ENCODE measurements at regions not wholly inside any gene's neighbourhood (a gene's known extent, or its start where the extent isn't known, plus 50 kb on each side); places are given as distances from the start of the nearest gene placed in this dataset.

GRCh38 chr3:94336046-94336753, 273.3 kb downstream of the NSUN3 start:
- Histone ChIP-seq H2AFZ (ENCODE audit: low read depth, low read length, poor library complexity, severe bottlenecking) (no peak overlapping the region), H3K9me2 (ENCODE audit: insufficient read depth) (no peaks in the 10 kb centered on the region), H3K4me2 (ENCODE audit: low read length) (no peak overlapping the region), H3K4me3 (replicated peaks in 1 of 2; ENCODE audit: low read depth in 1 of 2, low read length in 2 of 2) (no peak overlapping the region), H3K9me3 (ENCODE audit: control insufficient read depth in 1 of 2, insufficient read depth in 1 of 2, low read depth in 1 of 2, low read length in 2 of 2) (no peaks in the 10 kb centered on the region), H3K36me3 (ENCODE audit: control insufficient read depth in 1 of 2, insufficient read depth in 2 of 2, low read length in 2 of 2) (no peaks in the 10 kb centered on the region), H3K27me3 (ENCODE audit: insufficient read depth, low read length) (no peaks in the 10 kb centered on the region), H3K4me1 (ENCODE audit: control insufficient read depth in 1 of 2, insufficient read depth in 2 of 2, low read length in 2 of 2) (no peaks in the 10 kb centered on the region), H3K79me2 (ENCODE audit: insufficient read depth, low read length) (no peaks in the 10 kb centered on the region), H4K20me1 (ENCODE audit: insufficient read depth) (no peaks in the 10 kb centered on the region; the same call in 1 of the 2 replicates), H3K9ac (ENCODE audit: low read length) (no peak overlapping the region), H3K27ac (ENCODE audit: low read depth, low read length) (no peak overlapping the region)
- ATAC-seq (no peak), DNase-seq (ENCODE audit: low read depth, low spot score) (peak; percentile 3)
- no TSS peak for BruUV-seq (replicated peaks)
- ChIA-PET RAD21 (ENCODE audit: low non-redundant PET in 1 of 2, low total read pairs in 2 of 2, uncharacterized antibody in 2 of 2, unreplicated experiment in 2 of 2) (no interaction called here), CTCF (no interaction called here), POLR2A (no interaction called here)
- intact Hi-C loops (cut with micrococcal nuclease) = no loop called here
- TF ChIP-seq, protein P1, sequence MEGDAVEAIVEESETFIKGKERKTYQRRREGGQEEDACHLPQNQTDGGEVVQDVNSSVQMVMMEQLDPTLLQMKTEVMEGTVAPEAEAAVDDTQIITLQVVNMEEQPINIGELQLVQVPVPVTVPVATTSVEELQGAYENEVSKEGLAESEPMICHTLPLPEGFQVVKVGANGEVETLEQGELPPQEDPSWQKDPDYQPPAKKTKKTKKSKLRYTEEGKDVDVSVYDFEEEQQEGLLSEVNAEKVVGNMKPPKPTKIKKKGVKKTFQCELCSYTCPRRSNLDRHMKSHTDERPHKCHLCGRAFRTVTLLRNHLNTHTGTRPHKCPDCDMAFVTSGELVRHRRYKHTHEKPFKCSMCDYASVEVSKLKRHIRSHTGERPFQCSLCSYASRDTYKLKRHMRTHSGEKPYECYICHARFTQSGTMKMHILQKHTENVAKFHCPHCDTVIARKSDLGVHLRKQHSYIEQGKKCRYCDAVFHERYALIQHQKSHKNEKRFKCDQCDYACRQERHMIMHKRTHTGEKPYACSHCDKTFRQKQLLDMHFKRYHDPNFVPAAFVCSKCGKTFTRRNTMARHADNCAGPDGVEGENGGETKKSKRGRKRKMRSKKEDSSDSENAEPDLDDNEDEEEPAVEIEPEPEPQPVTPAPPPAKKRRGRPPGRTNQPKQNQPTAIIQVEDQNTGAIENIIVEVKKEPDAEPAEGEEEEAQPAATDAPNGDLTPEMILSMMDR (IDR thresholded peaks at IDR 0.05 in 2 of 3, conservative IDR thresholded peaks at IDR 0.05 in 1 of 3; ENCODE audit: borderline replicate concordance in 1 of 3, insufficient read depth in 1 of 3, low read depth in 2 of 3, low read length in 2 of 3) = 0 out of 6 replicates have a peak, but pooled peaks of 1 of the 3 experiments have one; percentile 24
- no peak for TF ChIP-seq POLR2AphosphoS5 (IDR thresholded peaks at IDR 0.05; ENCODE audit: low read depth, low read length)

GRCh38 chr3:94345101-94345500, 282.2 kb downstream of the NSUN3 start:
- no peaks in the 10 kb centered on the region for H3K9me2 ChIP-seq (ENCODE audit: insufficient read depth)
- ATAC-seq = no peak
- no peak for TF ChIP-seq POLR2AphosphoS5 (IDR thresholded peaks at IDR 0.05; ENCODE audit: low read depth, low read length)
- no peak for TF ChIP-seq CBX3 (IDR thresholded peaks at IDR 0.05; ENCODE audit: low read depth)
- TF ChIP-seq ATF3 (IDR thresholded peaks at IDR 0.05) = no peak
- TF ChIP-seq EZH2phosphoT487 (IDR thresholded peaks at IDR 0.05; ENCODE audit: borderline replicate concordance) = no peak
- no peak for TF ChIP-seq EGR1 (IDR thresholded peaks at IDR 0.05; ENCODE audit: low read depth)
- no peak for TF ChIP-seq FOSL1 (IDR thresholded peaks at IDR 0.05; ENCODE audit: low read depth)
- TF ChIP-seq SRF (IDR thresholded peaks at IDR 0.05; ENCODE audit: low read depth) = no peak
- TF ChIP-seq POLR2A (IDR thresholded peaks at IDR 0.05; ENCODE audit: borderline replicate concordance, extremely low read depth, insufficient read depth, insufficient read length) = no peak
- no peak for TF ChIP-seq ZBTB33 (IDR thresholded peaks at IDR 0.05; ENCODE audit: extremely low read depth, insufficient replicate concordance, low read length)
- TF ChIP-seq, protein P1 (IDR thresholded peaks at IDR 0.05 in 2 of 3, conservative IDR thresholded peaks at IDR 0.05 in 1 of 3; ENCODE audit: borderline replicate concordance in 1 of 3, insufficient read depth in 1 of 3, low read depth in 2 of 3, low read length in 2 of 3) = no peak
- no peak for TF ChIP-seq SP1 (IDR thresholded peaks at IDR 0.05; ENCODE audit: low read depth)
- no peak for TF ChIP-seq ZNF274 (IDR thresholded peaks at IDR 0.05; ENCODE audit: low read depth, low read length)

More at GRCh38 chr3:94345101-94345500, 282.2 kb downstream of the NSUN3 start:
- Histone ChIP-seq H3K27ac (ENCODE audit: low read depth, low read length) (no peak overlapping the region), H2AFZ (ENCODE audit: low read depth, low read length, poor library complexity, severe bottlenecking) (no peak overlapping the region), H3K36me3 (ENCODE audit: control insufficient read depth in 1 of 2, insufficient read depth in 2 of 2, low read length in 2 of 2) (no peaks in the 10 kb centered on the region), H3K27me3 (ENCODE audit: insufficient read depth, low read length) (no peaks in the 10 kb centered on the region), H3K4me1 (ENCODE audit: control insufficient read depth in 1 of 2, insufficient read depth in 2 of 2, low read length in 2 of 2) (no peaks in the 10 kb centered on the region), H3K4me2 (ENCODE audit: low read length) (no peak overlapping the region), H3K4me3 (replicated peaks in 1 of 2; ENCODE audit: low read depth in 1 of 2, low read length in 2 of 2) (no peak overlapping the region), H3K79me2 (ENCODE audit: insufficient read depth, low read length) (no peaks in the 10 kb centered on the region), H3K9me3 (ENCODE audit: control insufficient read depth in 1 of 2, insufficient read depth in 1 of 2, low read depth in 1 of 2, low read length in 2 of 2) (peaks cover 0 to 5% of the 10 kb centered on the region in 2 experiments; a peak in 1 of 4 replicates), H3K9ac (ENCODE audit: low read length) (no peak overlapping the region), H4K20me1 (ENCODE audit: insufficient read depth) (no peaks in the 10 kb centered on the region)
- no TSS peak for BruUV-seq (replicated peaks)
- intact Hi-C loops (cut with micrococcal nuclease) = no loop called here
- CTCF ChIA-PET = no interaction called here
- DNase-seq (ENCODE audit: low read depth, low spot score) = no peak
- RAD21 ChIA-PET (ENCODE audit: low non-redundant PET in 1 of 2, low total read pairs in 2 of 2, uncharacterized antibody in 2 of 2, unreplicated experiment in 2 of 2) = no interaction called here
- POLR2A ChIA-PET = no interaction called here
